Right renal pelvis (tissue), 4 donors: ENCODE measurements at regions not wholly inside any gene's neighbourhood (a gene's known extent, or its start where the extent isn't known, plus 50 kb on each side); places are given as distances from the start of the nearest gene placed in this dataset.
A peak's percentile ranks its signal among the peaks of the same experiment; 100 is the strongest.

Experiments used
- DNase-seq, 4 donors: peaks; one replicate each; pipeline ENCODE4 v3.0.0-alpha.2; 2013; ENCODE audit warnings: low read depth in 4 of 4, low spot score in 3 of 4, missing footprints in 1 of 4

DNA sequence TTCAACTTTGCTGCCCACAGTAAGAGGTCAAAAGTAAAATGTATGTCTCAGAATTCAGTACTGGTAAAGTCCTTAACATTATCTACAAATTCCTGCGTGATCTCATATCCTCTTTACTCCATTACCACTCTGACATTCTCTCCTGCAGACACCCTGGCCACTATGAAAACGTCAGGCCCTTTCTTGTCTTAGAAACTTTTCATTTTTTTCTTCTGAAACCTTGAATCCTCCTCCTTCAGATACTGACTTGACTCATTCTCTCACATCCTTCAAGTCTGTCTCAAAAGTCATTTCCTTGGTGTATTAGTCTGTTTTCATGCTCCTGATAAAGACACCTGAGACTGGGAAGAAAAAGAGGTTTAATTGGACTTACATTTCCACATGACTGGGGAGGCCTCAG is 262.3 kb downstream of the POU4F1 start:
- DNase-seq = no peak

- DNase-seq = no peak
Measured at GRCh38 chr13:78339927-78340326, 263.4 kb downstream of the POU4F1 start.

- no peak for DNase-seq
Measured at GRCh38 chr13:78334059-78334458, 269.3 kb downstream of the POU4F1 start.

DNA sequence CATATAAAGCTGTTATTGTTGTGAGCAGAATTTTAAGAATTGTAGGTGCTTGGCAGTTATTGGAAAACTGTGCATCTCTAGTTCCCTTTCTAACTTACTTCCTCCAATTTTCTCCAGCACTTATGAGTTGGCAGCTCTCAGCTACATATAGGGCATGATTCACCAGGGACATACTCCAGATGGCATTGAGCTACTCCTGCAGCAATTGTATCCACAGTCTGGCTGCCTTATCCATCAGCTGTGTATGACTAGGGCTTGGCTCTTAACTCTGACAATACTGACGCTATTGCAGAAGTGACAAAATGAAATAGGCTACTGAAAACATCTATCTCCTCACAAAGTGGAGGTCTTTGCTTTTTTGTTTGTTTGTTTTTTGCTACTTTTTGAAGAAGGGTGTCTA is 276.7 kb downstream of the POU4F1 start:
- DNase-seq = no peak

DNA sequence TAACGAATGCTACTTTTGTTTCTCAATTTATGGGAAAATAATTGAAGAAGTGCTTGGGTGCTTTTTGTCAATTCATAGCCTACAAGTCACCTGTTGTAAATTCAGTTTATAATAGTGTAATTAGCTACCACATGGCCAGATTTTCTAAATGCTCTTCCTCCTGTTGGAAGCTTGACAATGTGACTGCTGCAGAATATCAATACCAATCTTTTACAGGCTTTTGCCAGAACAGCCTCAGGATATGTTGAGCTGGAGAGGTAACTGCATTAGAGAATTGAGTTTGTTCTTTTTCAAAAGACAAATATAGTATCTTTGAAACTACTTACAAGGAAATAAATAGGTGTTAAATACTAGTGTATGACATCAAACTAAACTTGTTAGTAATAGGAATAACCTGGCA is 277.8 kb downstream of the POU4F1 start:
- DNase-seq = no peak

- DNase-seq = no peak
Measured at GRCh38 chr13:78323848-78324247, 279.5 kb downstream of the POU4F1 start.

DNA sequence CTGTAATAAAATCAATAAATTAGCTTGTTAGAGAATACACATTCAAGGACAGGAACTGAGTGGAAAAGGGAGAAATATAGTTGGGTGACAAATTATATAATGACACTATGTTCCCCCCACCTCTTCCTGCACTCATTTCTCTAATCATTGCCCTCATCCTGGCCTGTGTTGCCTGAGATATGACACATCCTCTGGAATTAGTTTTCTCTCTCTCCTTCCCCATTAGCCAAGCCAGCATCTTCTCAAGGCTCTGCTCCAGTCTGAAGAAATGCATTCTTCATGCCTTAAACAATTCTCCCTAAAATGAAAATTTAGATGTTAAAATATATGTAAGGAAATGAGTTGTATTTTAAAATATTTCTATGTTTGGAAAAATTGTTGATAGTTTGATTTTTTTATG is 280.3 kb downstream of the POU4F1 start:
- no peak for DNase-seq

DNA sequence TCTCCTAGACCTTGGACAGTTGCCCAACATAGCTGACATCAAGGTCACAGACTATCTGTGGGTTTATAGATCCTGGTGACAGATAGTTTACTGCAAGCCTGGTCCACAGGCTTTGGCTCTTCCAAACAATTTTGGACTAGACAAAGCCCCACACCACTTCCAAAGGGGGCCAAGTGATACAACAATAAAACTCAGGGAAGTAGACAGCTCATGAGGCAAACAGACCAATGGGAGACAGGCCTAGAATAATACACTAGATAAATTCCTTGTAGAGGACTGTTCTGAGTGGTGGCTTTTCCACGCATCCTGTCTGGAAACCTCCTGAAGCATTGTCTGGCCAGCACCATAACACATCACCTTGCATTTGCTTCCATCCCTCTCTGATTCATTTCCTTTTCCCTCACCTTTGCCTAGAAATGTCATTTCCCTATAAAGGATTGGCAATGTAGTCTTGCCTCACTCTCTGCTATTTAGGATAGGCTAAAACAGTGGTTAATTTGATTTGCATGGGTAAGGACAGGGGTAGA is 284.2 kb downstream of the POU4F1 start:
- DNase-seq = no peak

- DNase-seq = no peak
Measured at GRCh38 chr13:78317030-78317429, 286.3 kb downstream of the POU4F1 start.

- no peak for DNase-seq
Measured at GRCh38 chr13:78309497-78310180, 293.7 kb downstream of the POU4F1 start.

- DNase-seq = no peak
Measured at GRCh38 chr13:78306519-78307206, 296.7 kb downstream of the POU4F1 start.

DNA sequence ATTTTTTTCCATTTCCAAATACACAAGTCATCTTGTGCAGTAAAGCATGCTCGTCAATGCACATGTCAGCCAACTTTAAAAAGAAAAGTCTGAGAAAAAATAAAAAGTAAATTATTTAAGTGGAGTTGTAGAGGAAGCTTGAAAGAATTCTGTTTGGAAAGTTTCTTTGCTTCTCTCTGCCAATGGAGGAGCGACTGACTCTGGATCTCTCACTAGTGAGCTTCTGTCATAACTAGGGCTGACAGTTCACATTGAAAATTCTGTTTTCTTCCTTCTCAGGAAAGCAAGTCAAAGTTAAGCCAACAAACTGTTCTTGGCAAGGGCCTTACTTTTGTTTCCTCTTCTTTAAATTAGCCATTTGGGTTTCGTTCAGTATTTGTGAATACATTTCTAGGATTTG is 298.2 kb downstream of the POU4F1 start:
- DNase-seq = no peak

DNA sequence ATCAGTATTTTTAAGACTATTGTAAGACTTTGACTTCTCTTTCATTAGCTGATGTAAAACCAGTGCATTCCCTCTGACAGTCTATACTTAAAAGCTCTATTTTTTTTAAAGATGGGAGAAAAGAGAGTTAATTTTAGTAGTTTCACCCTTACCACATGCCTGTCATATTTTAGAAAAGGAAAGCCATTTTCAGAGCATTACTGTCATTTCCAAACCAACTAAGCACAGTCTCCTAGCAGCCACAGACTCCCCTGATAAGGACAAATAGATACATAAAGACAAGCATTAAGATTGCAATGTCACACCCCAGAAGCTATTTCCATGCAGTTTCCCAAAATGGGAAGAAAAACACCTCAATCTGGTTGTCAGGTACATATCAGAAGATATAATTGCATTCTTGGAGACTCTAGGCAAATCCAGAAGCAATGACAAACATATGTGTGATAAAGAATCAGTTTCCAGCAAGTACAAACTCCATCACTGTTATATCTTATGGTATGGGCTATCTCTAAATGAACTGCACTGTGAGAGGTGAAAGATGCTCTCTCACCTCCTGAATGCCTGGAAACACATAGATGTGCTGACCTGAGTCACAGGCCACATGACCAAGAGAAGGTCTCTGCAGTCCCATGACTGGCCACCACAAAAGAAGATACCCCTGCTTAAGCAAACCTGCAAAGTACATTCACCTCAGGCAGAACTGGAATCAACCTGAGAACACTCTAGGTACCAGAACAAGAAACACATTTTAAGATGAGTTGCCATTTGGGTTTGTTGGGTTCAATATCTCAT is 303.3 kb downstream of the POU4F1 start:
- DNase-seq = no peak

DNA sequence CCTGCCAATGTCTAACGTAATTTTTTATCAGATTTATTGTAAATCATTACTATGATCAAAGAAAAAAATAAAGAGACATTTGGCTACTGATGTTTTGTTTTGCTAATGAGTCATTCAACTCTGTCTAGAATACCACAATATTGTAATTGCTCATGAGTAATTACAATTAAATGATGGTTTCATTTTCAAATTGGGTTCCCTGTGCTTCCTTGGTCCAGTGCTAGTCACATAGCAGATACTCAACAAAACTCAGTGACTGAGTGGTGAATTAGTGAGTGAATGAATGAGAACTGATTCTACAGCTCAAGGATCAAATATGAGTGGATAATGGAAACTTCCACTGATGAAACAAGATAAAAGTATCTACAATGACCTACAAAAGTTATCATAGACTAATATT is 304.7 kb downstream of the POU4F1 start:
- no peak for DNase-seq

DNA sequence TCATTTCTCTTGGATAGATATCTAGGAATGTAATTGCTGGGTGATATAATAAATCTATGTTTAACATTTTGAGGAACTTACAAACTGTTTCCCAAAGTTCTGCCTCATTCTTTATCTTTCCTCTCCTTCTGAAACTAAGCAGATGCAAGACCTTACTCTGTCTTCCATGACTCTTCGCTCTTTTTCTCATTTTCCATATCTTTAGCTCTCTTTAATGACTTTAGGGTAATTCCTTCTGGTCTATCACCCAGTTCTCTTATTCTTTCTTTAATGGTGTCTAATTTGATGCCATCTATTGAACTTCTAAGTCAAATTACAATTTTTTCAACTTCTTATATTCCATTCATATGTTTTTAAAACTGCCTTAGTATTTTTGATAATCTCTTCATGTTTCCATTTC is 316.6 kb downstream of the POU4F1 start:
- DNase-seq = no peak

- DNase-seq = no peak
Measured at GRCh38 chr13:78265098-78265497, 338.3 kb downstream of the POU4F1 start.

GRCh38 chr13:78258304-78258703 is 339.7 kb upstream of the EDNRB start:
- DNase-seq = no peak

- no peak for DNase-seq
Measured at GRCh38 chr13:78256484-78256883, 337.9 kb upstream of the EDNRB start.

DNA sequence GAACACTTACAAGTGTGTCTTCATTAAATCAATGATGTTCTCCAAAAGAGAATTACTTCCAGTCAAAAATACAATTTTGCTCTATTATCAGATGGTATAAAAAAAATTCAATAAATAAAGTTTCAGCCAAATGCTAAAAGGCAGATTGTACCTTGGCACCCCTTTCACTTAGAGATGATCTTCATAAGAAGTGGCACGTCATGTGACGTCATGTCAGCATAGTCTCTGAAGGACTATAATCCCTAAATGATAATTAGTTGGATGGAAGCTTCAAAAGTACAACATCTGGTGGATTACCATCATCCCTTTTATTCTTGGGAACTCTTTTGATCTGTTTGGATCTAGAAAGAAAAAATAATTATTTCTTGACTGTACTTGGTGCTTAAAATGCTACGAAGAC is 335.5 kb upstream of the EDNRB start:
- DNase-seq = no peak

GRCh38 chr13:78247362-78247761 is 328.7 kb upstream of the EDNRB start:
- DNase-seq = no peak

DNA sequence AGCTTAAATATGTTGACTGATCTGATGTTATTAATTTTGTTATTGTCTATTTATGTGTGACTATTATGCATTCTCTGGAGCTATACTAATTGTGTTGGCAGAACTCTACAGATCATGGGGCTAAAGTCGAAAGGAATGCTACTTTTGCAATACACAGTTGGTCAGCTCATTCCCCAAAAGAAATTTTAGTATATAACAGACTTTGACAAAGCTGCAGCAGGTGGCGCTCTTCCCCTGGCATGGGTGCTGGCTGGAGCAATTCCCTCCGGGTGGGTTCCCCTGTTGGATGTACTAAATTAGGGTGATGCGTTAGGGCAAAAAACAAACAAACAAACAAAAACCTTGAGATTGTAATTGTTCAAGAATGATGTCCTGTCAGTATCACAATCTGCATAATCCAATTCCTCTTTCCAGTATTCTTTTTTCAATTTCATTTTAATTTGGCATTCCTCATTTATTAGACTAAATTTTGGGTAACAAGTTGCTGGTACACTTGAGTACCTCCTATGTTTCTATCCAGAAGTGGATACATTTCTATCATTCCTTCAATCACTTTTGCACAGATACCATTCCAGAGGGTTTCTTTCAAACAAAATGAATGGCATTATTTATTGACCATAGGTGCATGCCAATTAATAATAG is 322.8 kb upstream of the EDNRB start:
- peak in 3 of 4 donors; percentile 2 to 9 (median 4) for DNase-seq
